Spleen (tissue), 11 donors: ENCODE measurements at regions not wholly inside any gene's neighbourhood (a gene's known extent, or its start where the extent isn't known, plus 50 kb on each side); places are given as distances from the start of the nearest gene placed in this dataset.
A peak's percentile ranks its signal among the peaks of the same experiment; 100 is the strongest.

ENCODE experiments used
- DNase-seq: peaks from one replicate; pipeline ENCODE4 v3.0.0-alpha.2; 2020
- H3K27ac ChIP-seq, 8 donors: fragments of 200-600 bp; sonication (generic) in 7 of 8; 1 replicate in 4 of 8; 2 replicates in 4 of 8; pipeline versions ENCODE4 v1.5.0 to v1.8.0; 2016 to 2021; ENCODE audit warnings: inconsistent platforms in 4 of 8, mild to moderate bottlenecking in 4 of 8, moderate library complexity in 1 of 8
- H3K27me3 ChIP-seq, 7 donors: fragments of 200-600 bp; sonication (generic) in 6 of 7; replicated peaks in 1 of 7; 1 replicate in 4 of 7; 2 replicates in 3 of 7; pipeline versions ENCODE4 v1.5.0 to v1.8.0; 2016 to 2021; ENCODE audit warnings: inconsistent platforms in 3 of 7, mild to moderate bottlenecking in 1 of 7
- H3K36me3 ChIP-seq, 6 donors: fragments of 200-600 bp; sonication (generic) in 5 of 6; 1 replicate in 4 of 6; 2 replicates in 2 of 6; pipeline versions ENCODE4 v1.5.0 to v1.8.0; 2016 to 2021; ENCODE audit warnings: inconsistent platforms in 2 of 6
- H3K4me1 ChIP-seq, 6 donors: fragments of 200-600 bp; sonication (generic) in 5 of 6; 1 replicate in 3 of 6; 2 replicates in 3 of 6; pipeline versions ENCODE4 v1.5.0 to v1.8.0; 2016 to 2021; ENCODE audit warnings: inconsistent platforms in 3 of 6
- H3K4me3 ChIP-seq, 8 donors: fragments of 200-600 bp; sonication (generic) in 7 of 8; 1 replicate in 4 of 8; 2 replicates in 4 of 8; pipeline versions ENCODE4 v1.5.0 to v1.8.0; 2016 to 2021; ENCODE audit warnings: inconsistent platforms in 4 of 8, mild to moderate bottlenecking in 4 of 8, moderate library complexity in 2 of 8
- H3K9me3 ChIP-seq, 8 donors: fragments of 200-600 bp; sonication (generic) in 7 of 8; 1 replicate in 4 of 8; 2 replicates in 4 of 8; pipeline versions ENCODE4 v1.5.0 to v1.8.0; 2016 to 2021; ENCODE audit warnings: inconsistent platforms in 4 of 8
- CTCF ChIP-seq, 11 experiments: fragments of 200-600 bp in 7 of 11; fragments of 450-650 bp in 4 of 11; sonication (generic) in 4 of 11; IDR thresholded peaks in 8 of 11; conservative IDR thresholded peaks in 3 of 11; 1 replicate in 7 of 11; 2 replicates in 4 of 11; pipeline versions ENCODE4 v1.4.0 to v1.8.0; 2016 to 2021; ENCODE audit warnings: antibody characterized with exemption in 11 of 11, inconsistent platforms in 4 of 11, mild to moderate bottlenecking in 1 of 11
- POLR2A ChIP-seq, 3 donors: fragments of 450-650 bp; IDR thresholded peaks; one replicate each; pipeline ENCODE4 v1.5.1; 2017; ENCODE audit warnings: antibody characterized with exemption in 3 of 3, mild to moderate bottlenecking in 1 of 3
- POLR2AphosphoS5 ChIP-seq, 3 donors: sonication (generic); formaldehyde crosslinking; IDR thresholded peaks; one replicate each; pipeline ENCODE4 v1.5.1; 2017; ENCODE audit warnings: antibody characterized with exemption in 3 of 3
- WGBS, 5 donors: extraction: QIAGEN DNeasy Blood & Tissue Kit in 3 of 5; methylation state at CpG; one replicate each; pipeline versions ENCODE4 v1.1.5 to v1.1.7; 2013 to 2018; 5-methylcytosine and 5-hydroxymethylcytosine counted together
- intact Hi-C: fragments of 100-400 bp; cut with DNase I; formaldehyde crosslinking; loops from one replicate; pipeline ENCODE4 v1.15.0; 2023; ENCODE audit warnings: low total_unique reads
- donor health status: healthy with polysubstance abuse.
- donor health status: DM: no; HTN: no; CAD: no; lungs with moderate emphysema.
- donor health status: DM: no; HTN: no; CAD: no.
- donor health status: Bipolar disorder and iron deficiency.
- donor health status: healthy.
- donor health status: DM: no; HTN: no; CAD: no.
- donor health status: DM: yes; HTN: yes; CAD: no.

- TF ChIP-seq CTCF (IDR thresholded peaks at IDR 0.05 in 8 of 11, conservative IDR thresholded peaks at IDR 0.05 in 3 of 11): peak in 1 of 11 experiments; percentile 15
- no peak for TF ChIP-seq POLR2A (IDR thresholded peaks at IDR 0.05)
- no peaks in the 10 kb centered on the region for H3K36me3 ChIP-seq
- intact Hi-C loops: no loop called here
- no peak overlapping the region for H3K4me3 ChIP-seq
- no peaks in the 10 kb centered on the region for H3K27me3 ChIP-seq
- no peak overlapping the region for H3K27ac ChIP-seq
- DNase-seq: no peak
- peaks cover 0 to 11% (median 0%) of the 10 kb centered on the region in 8 donors for H3K9me3 ChIP-seq
- H3K4me1 ChIP-seq: no peaks in the 10 kb centered on the region
- 75 to 82% (median 78%) methylated on average over 2 of the region's 2 CpGs for WGBS, 5 donors
Observed at GRCh38 chr17:71959154-71959553, 161.7 kb upstream of the SOX9 start.

- TF ChIP-seq CTCF (IDR thresholded peaks at IDR 0.05 in 8 of 11, conservative IDR thresholded peaks at IDR 0.05 in 3 of 11) (no peak), POLR2A (IDR thresholded peaks at IDR 0.05) (no peak), POLR2AphosphoS5 (IDR thresholded peaks at IDR 0.05) (no peak)
- DNase-seq: no peak
- no peaks in the 10 kb centered on the region for H3K4me1 ChIP-seq
- no peaks in the 10 kb centered on the region for H3K36me3 ChIP-seq
- H3K27ac ChIP-seq: no peak overlapping the region
- no peak overlapping the region for H3K4me3 ChIP-seq
- no peaks in the 10 kb centered on the region for H3K27me3 ChIP-seq
- intact Hi-C loops: no loop called here
- peaks cover 0 to 11% (median 0%) of the 10 kb centered on the region in 8 donors for H3K9me3 ChIP-seq
Observed at GRCh38 chr17:71963351-71963750, 157.5 kb upstream of the SOX9 start.

- Histone ChIP-seq H3K4me1 (no peaks in the 10 kb centered on the region), H3K27me3 (no peaks in the 10 kb centered on the region), H3K4me3 (no peak overlapping the region), H3K27ac (no peak overlapping the region), H3K36me3 (no peaks in the 10 kb centered on the region), H3K9me3 (peaks cover 0 to 11% (median 0%) of the 10 kb centered on the region in 8 donors)
- TF ChIP-seq POLR2A (IDR thresholded peaks at IDR 0.05): no peak
- no peak for DNase-seq
- intact Hi-C loops: no loop called here
- WGBS, 5 donors: 81 to 92% (median 87%) methylated on average over 4 of the region's 4 CpGs
Observed at GRCh38 chr17:71963791-71964190, 157.0 kb upstream of the SOX9 start.

GRCh38 chr17:71964559-71964958 lies 156.3 kb upstream of the SOX9 start:
- WGBS, 5 donors: 51 to 76% (median 66%) methylated on average over 2 of the region's 2 CpGs
- H3K36me3 ChIP-seq: no peaks in the 10 kb centered on the region
- TF ChIP-seq CTCF (IDR thresholded peaks at IDR 0.05 in 8 of 11, conservative IDR thresholded peaks at IDR 0.05 in 3 of 11) (no peak), POLR2AphosphoS5 (IDR thresholded peaks at IDR 0.05) (no peak), POLR2A (IDR thresholded peaks at IDR 0.05) (no peak)
- H3K27me3 ChIP-seq: no peaks in the 10 kb centered on the region
- no peak overlapping the region for H3K4me3 ChIP-seq
- no peak overlapping the region for H3K27ac ChIP-seq
- no peak for DNase-seq
- no peaks in the 10 kb centered on the region for H3K4me1 ChIP-seq
- intact Hi-C loops: no loop called here
- H3K9me3 ChIP-seq: peaks cover 0 to 11% (median 0%) of the 10 kb centered on the region in 8 donors

GRCh38 chr17:71966055-71966454 lies 154.8 kb upstream of the SOX9 start:
- intact Hi-C loops: no loop called here

More at GRCh38 chr17:71966055-71966454, 154.8 kb upstream of the SOX9 start:
- H3K27ac ChIP-seq: no peak overlapping the region
- WGBS, 5 donors: 69 to 76% (median 72%) methylated on average over 6 of the region's 6 CpGs
- H3K4me1 ChIP-seq: no peaks in the 10 kb centered on the region
- peaks cover 0 to 1% (median 0%) of the 10 kb centered on the region in 8 donors for H3K9me3 ChIP-seq
- no peak overlapping the region for H3K4me3 ChIP-seq
- no peaks in the 10 kb centered on the region for H3K36me3 ChIP-seq
- TF ChIP-seq CTCF (IDR thresholded peaks at IDR 0.05 in 8 of 11, conservative IDR thresholded peaks at IDR 0.05 in 3 of 11) (no peak), POLR2A (IDR thresholded peaks at IDR 0.05) (no peak), POLR2AphosphoS5 (IDR thresholded peaks at IDR 0.05) (no peak)
- no peaks in the 10 kb centered on the region for H3K27me3 ChIP-seq
- no peak for DNase-seq
